NT2/D1 (cell line): ENCODE measurements at regions not wholly inside any gene's neighbourhood (a gene's known extent, or its start where the extent isn't known, plus 50 kb on each side); places are given as distances from the start of the nearest gene placed in this dataset.

Experiments
- SUZ12 ChIP-seq: IDR thresholded peaks from 2 replicates; pipeline ENCODE4 v1.6.1; 2011; ENCODE audit not compliant: insufficient read length, insufficient read depth; ENCODE audit errors: extremely low read depth
- YY1 ChIP-seq: IDR thresholded peaks from 2 replicates; pipeline ENCODE4 v1.6.1; 2011; ENCODE audit not compliant: insufficient read length, insufficient read depth

DNA sequence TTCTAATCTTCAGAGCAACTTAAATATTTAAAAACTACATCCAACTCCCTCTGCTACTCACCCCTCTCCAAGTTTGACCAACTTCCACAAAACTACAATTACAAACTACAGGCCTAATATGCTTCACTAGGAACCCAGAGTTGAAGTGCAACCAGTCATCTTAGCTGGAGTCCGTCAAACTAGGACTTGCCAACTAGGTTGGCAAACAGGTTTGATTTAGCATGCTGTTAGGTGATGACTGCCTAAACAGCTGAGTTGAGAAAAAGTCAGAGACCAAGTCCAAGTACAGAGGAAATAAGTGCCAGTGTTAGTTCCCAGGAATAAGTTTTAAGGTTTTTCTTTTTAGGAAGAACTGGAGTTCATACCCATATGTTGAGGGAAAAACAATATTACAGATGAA is 1109.0 kb downstream of the TUSC7 start:
- TF ChIP-seq YY1 (no peak), SUZ12 (no peak)
